GM21360 (cell line): ENCODE measurements at regions not wholly inside any gene's neighbourhood (a gene's known extent, or its start where the extent isn't known, plus 50 kb on each side); places are given as distances from the start of the nearest gene placed in this dataset.

Source experiments
- ATAC-seq: cut with Tn5 transposase; IDR thresholded peaks from one replicate; pipeline ENCODE4 v1.9.1; 2021; ENCODE audit warnings: mild to moderate bottlenecking, moderate library complexity; ENCODE audit not compliant: unreplicated experiment

GRCh38 chr5:124692950-124693349 is 53.5 kb downstream of the ZNF608 start:
- no peak for ATAC-seq

GRCh38 chr5:124692324-124692723 is 54.1 kb downstream of the ZNF608 start:
- ATAC-seq: no peak

- no peak for ATAC-seq
These were observed 56.8 kb downstream of the ZNF608 start for GRCh38 chr5:124689653-124690052.

GRCh38 chr5:124686239-124687004 is 60.0 kb downstream of the ZNF608 start:
- ATAC-seq: no peak

GRCh38 chr5:124685404-124685930 is 61.0 kb downstream of the ZNF608 start:
- no peak for ATAC-seq

- no peak for ATAC-seq
These were observed 62.4 kb downstream of the ZNF608 start for GRCh38 chr5:124683917-124684555.

GRCh38 chr5:124679578-124680199 is 66.8 kb downstream of the ZNF608 start:
- no peak for ATAC-seq

GRCh38 chr5:124678922-124679519 is 67.4 kb downstream of the ZNF608 start:
- no peak for ATAC-seq

- no peak for ATAC-seq
These were observed 68.0 kb downstream of the ZNF608 start for GRCh38 chr5:124678468-124678867.

- no peak for ATAC-seq
These were observed 68.8 kb downstream of the ZNF608 start for GRCh38 chr5:124677374-124678351.

GRCh38 chr5:124675931-124676846 is 70.2 kb downstream of the ZNF608 start:
- no peak for ATAC-seq

GRCh38 chr5:124671193-124671592 is 75.2 kb downstream of the ZNF608 start:
- ATAC-seq: no peak

GRCh38 chr5:124670722-124671184 is 75.7 kb downstream of the ZNF608 start:
- ATAC-seq: no peak

- ATAC-seq: no peak
These were observed 76.3 kb downstream of the ZNF608 start for GRCh38 chr5:124669956-124670721.

- no peak for ATAC-seq
These were observed 77.2 kb downstream of the ZNF608 start for GRCh38 chr5:124669300-124669648.

- no peak for ATAC-seq
These were observed 77.8 kb downstream of the ZNF608 start for GRCh38 chr5:124668353-124669299.

- ATAC-seq: no peak
These were observed 80.8 kb downstream of the ZNF608 start for GRCh38 chr5:124665625-124666024.
